Thyroid gland (tissue), 4 donors: ENCODE measurements at regions not wholly inside any gene's neighbourhood (a gene's known extent, or its start where the extent isn't known, plus 50 kb on each side); places are given as distances from the start of the nearest gene placed in this dataset.

Experiments
- CTCF ChIP-seq, 6 experiments: fragments of 200-600 bp in 3 of 6; fragments of 450-650 bp in 3 of 6; sonication (generic) in 3 of 6; IDR thresholded peaks; one replicate each; pipeline ENCODE4 v1.5.1; 2016 to 2019; ENCODE audit warnings: antibody characterized with exemption in 6 of 6, mild to moderate bottlenecking in 2 of 6, inconsistent platforms in 1 of 6, moderate library complexity in 1 of 6
- POLR2A ChIP-seq, 2 donors: fragments of 450-650 bp; IDR thresholded peaks; one replicate each; pipeline ENCODE4 v1.6.1; 2017; ENCODE audit warnings: antibody characterized with exemption in 2 of 2, mild to moderate bottlenecking in 2 of 2, moderate library complexity in 1 of 2

- no peak for TF ChIP-seq CTCF (IDR thresholded peaks at IDR 0.05)
- no peak for TF ChIP-seq POLR2A (IDR thresholded peaks at IDR 0.05)
Measured at GRCh38 chr2:162967811-162968210, 129.2 kb upstream of the KCNH7 start.
